Breast epithelium (tissue), 4 donors: ENCODE measurements at regions not wholly inside any gene's neighbourhood (a gene's known extent, or its start where the extent isn't known, plus 50 kb on each side); places are given as distances from the start of the nearest gene placed in this dataset.

ENCODE experiments used
- DNase-seq, 2 donors: peaks; one replicate each; pipeline ENCODE4 v3.0.0-alpha.2; 2019; ENCODE audit warnings: low spot score in 2 of 2
- H3K27ac ChIP-seq, 2 donors: fragments of 200-600 bp; sonication (generic) in 1 of 2; one replicate each; pipeline ENCODE4 v1.5.1; 2016 to 2019; ENCODE audit warnings: mild to moderate bottlenecking in 1 of 2
- H3K27me3 ChIP-seq, 2 donors: fragments of 200-600 bp; sonication (generic) in 1 of 2; one replicate each; pipeline versions ENCODE4 v1.5.1 to v1.6.0; 2017 to 2019; ENCODE audit warnings: control low read depth in 1 of 2, mild to moderate bottlenecking in 1 of 2
- H3K36me3 ChIP-seq: fragments of 200-600 bp; one replicate; pipeline ENCODE4 v1.5.1; 2019
- H3K4me1 ChIP-seq, 2 donors: fragments of 200-600 bp; sonication (generic); one replicate each; pipeline ENCODE4 v1.5.1; 2016 to 2019; ENCODE audit warnings: control low read depth in 1 of 2
- H3K4me3 ChIP-seq, 3 donors: fragments of 200-600 bp; sonication (generic); 1 replicate in 2 of 3; 2 replicates in 1 of 3; pipeline ENCODE4 v1.5.1; 2016 to 2019; ENCODE audit warnings: mild to moderate bottlenecking in 3 of 3, moderate library complexity in 2 of 3
- H3K9me3 ChIP-seq, 2 donors: fragments of 200-600 bp; sonication (generic) in 1 of 2; one replicate each; pipeline ENCODE4 v1.5.1; 2016 to 2019; ENCODE audit warnings: control low read depth in 1 of 2
- POLR2A ChIP-seq: fragments of 450-650 bp; IDR thresholded peaks from one replicate; pipeline ENCODE4 v1.6.1; 2016; ENCODE audit warnings: antibody characterized with exemption, mild to moderate bottlenecking, moderate library complexity
- POLR2AphosphoS5 ChIP-seq, 3 donors: sonication (generic); formaldehyde crosslinking; IDR thresholded peaks; one replicate each; pipeline ENCODE4 v1.6.1; 2017; ENCODE audit warnings: antibody characterized with exemption in 3 of 3
- intact Hi-C: fragments of 100-400 bp; cut with DNase I; formaldehyde crosslinking; loops from one replicate; pipeline ENCODE4 v1.15.1; 2023; ENCODE audit warnings: low total_unique reads
- TF ChIP-seq, protein P1 (sequence below), 3 donors: fragments of 450-650 bp; IDR thresholded peaks; one replicate each; pipeline ENCODE4 v1.5.1; 2016 to 2017; ENCODE audit warnings: antibody characterized with exemption in 3 of 3, mild to moderate bottlenecking in 3 of 3, moderate library complexity in 3 of 3

DNA sequence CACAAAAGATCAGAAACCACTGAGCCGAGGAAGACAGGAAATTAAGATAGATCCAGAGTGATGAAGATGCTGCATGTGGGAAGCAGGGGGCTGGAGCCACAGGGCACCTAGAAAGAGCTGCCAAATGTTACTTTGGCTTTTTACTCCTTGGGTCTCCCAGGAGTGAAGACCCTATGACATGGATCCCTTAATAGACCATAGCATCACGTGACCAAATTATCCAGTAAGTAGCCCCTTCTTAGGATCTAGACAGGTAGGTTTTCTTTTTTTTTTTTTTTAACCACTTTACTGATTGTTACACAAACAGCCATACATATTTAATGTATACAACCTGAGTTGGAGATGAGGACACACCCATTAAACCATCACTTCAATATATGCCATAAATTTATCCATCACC lies 183.9 kb upstream of the SOX21 start:
- no peaks in the 10 kb centered on the region for H3K9me3 ChIP-seq
- TF ChIP-seq POLR2AphosphoS5 (IDR thresholded peaks at IDR 0.05) (no peak), POLR2A (no peak)
- TF ChIP-seq, protein P1, sequence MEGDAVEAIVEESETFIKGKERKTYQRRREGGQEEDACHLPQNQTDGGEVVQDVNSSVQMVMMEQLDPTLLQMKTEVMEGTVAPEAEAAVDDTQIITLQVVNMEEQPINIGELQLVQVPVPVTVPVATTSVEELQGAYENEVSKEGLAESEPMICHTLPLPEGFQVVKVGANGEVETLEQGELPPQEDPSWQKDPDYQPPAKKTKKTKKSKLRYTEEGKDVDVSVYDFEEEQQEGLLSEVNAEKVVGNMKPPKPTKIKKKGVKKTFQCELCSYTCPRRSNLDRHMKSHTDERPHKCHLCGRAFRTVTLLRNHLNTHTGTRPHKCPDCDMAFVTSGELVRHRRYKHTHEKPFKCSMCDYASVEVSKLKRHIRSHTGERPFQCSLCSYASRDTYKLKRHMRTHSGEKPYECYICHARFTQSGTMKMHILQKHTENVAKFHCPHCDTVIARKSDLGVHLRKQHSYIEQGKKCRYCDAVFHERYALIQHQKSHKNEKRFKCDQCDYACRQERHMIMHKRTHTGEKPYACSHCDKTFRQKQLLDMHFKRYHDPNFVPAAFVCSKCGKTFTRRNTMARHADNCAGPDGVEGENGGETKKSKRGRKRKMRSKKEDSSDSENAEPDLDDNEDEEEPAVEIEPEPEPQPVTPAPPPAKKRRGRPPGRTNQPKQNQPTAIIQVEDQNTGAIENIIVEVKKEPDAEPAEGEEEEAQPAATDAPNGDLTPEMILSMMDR (IDR thresholded peaks at IDR 0.05) = no peak
- no peak for DNase-seq
- intact Hi-C loops = no loop called here
- no peak overlapping the region for H3K27ac ChIP-seq
- no peaks in the 10 kb centered on the region for H3K36me3 ChIP-seq
- no peak overlapping the region for H3K4me3 ChIP-seq
- H3K4me1 ChIP-seq = no peaks in the 10 kb centered on the region
- no peaks in the 10 kb centered on the region for H3K27me3 ChIP-seq

DNA sequence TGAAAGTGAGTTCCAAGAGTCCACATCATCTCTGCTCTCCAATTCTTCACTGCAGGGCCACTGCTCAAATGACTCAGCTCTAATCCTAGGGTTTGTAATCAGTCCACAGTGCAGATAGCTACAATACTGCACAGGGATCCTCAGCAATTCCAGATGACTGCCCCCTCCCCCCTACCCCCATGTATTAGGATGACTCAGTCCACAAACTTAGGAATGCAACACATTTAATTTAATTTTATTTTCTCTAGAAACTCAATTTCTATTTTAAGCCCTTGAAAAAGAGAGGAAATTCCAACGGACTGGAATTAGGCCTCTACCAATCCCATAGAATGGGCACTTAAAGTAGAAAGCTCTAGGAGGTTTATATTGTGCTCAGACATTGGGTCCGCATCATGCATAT lies 173.8 kb upstream of the SOX21 start:
- no peak overlapping the region for H3K27ac ChIP-seq
- no peaks in the 10 kb centered on the region for H3K4me1 ChIP-seq
- no peak for DNase-seq
- no peaks in the 10 kb centered on the region for H3K36me3 ChIP-seq
- intact Hi-C loops = no loop called here
- no peaks in the 10 kb centered on the region for H3K27me3 ChIP-seq
- no peaks in the 10 kb centered on the region for H3K9me3 ChIP-seq
- H3K4me3 ChIP-seq = no peak overlapping the region
- TF ChIP-seq POLR2AphosphoS5 (IDR thresholded peaks at IDR 0.05) (no peak), POLR2A (no peak)
- TF ChIP-seq, protein P1 (IDR thresholded peaks at IDR 0.05) = no peak

DNA sequence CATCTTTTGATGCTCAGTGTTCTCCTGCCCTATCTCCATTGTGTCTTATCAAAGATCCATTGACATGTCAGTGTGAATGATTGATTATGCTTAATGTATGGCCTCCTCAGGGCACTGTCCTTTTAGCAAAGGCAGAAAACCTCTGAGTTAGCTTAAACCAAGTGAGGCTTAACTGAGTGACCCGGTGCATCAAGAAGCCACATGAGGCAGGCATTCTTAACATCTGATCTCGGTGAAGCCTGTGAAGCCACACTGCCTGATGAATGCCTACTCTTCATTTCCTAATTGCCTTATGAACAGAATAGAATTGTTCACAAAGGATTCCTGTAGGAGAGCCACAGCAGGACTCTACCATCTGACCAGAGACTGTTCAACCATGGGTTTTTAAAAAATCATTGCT lies 168.1 kb upstream of the SOX21 start:
- Histone ChIP-seq H3K9me3 (peaks cover 0 to 5% of the 10 kb centered on the region in 2 donors), H3K27ac (no peak overlapping the region), H3K27me3 (no peaks in the 10 kb centered on the region), H3K4me3 (no peak overlapping the region), H3K36me3 (no peaks in the 10 kb centered on the region), H3K4me1 (no peaks in the 10 kb centered on the region)
- TF ChIP-seq, protein P1 (IDR thresholded peaks at IDR 0.05) = no peak
- TF ChIP-seq POLR2A (no peak), POLR2AphosphoS5 (IDR thresholded peaks at IDR 0.05) (no peak)
- intact Hi-C loops = no loop called here
- no peak for DNase-seq

DNA sequence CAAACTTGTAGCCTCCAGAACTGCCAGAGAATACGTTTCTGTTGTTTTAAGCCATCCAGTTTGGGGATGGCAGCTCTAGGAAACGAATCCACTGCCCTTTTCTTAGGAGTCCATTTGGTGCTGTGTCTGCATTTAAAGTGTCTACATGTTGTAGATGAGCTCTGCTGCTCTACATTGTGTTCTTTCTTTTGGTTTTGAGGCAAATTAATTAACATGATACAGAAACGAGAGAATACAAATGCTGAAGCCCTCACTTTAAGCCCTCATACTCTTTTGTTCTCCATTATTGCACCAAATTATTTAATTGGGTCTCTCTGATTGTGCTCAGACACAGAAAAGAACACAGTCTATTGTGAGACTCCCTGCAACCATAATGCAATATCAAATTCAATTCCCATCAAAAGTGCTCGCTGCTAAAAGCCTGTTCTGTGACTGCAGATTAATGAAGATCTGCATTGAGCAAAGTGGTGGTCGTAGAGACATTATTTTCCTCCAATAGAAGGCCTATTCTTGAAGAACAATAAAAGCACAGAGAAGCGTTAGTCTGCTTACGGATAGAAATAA lies 166.3 kb upstream of the SOX21 start:
- Histone ChIP-seq H3K36me3 (no peaks in the 10 kb centered on the region), H3K27me3 (no peaks in the 10 kb centered on the region), H3K4me3 (no peak overlapping the region), H3K9me3 (peaks cover 0 to 5% of the 10 kb centered on the region in 2 donors), H3K4me1 (no peaks in the 10 kb centered on the region), H3K27ac (no peak overlapping the region)
- intact Hi-C loops = no loop called here
- no peak for TF ChIP-seq POLR2A
- TF ChIP-seq, protein P1 (IDR thresholded peaks at IDR 0.05) = no peak
- no peak for TF ChIP-seq POLR2AphosphoS5 (IDR thresholded peaks at IDR 0.05)
- no peak for DNase-seq

DNA sequence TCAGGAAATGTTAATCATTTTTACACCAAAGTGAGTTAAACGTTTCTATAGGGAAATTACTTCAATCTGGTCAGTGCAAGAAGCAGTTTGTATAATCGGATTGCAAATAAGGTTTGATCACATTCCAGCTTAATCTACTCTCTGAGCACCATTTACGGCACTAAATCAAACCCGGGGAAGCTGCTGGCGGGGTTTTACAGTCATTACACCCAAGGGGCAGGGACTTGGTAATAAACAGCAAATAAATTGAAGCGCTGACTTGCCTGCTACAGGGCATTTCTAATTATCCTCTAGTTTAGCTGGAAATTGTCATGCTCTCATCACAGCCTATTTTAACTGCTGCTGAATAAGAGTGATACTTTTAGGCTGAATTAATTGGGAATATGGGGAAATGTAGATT lies 152.1 kb upstream of the SOX21 start:
- DNase-seq = no peak
- no peaks in the 10 kb centered on the region for H3K9me3 ChIP-seq
- TF ChIP-seq, protein P1 (IDR thresholded peaks at IDR 0.05) = no peak
- no peak for TF ChIP-seq POLR2A
- no peak for TF ChIP-seq POLR2AphosphoS5 (IDR thresholded peaks at IDR 0.05)
- H3K27ac ChIP-seq = no peak overlapping the region
- no peaks in the 10 kb centered on the region for H3K27me3 ChIP-seq
- no peaks in the 10 kb centered on the region for H3K36me3 ChIP-seq
- H3K4me3 ChIP-seq = no peak overlapping the region
- intact Hi-C loops = no loop called here
- H3K4me1 ChIP-seq = no peaks in the 10 kb centered on the region
